ENCODE measurements at regions not wholly inside any gene's neighbourhood (a gene's known extent, or its start where the extent isn't known, plus 50 kb on each side); places are given as distances from the start of the nearest gene placed in this dataset.

- TF ChIP-seq CTCF (IDR thresholded peaks at IDR 0.05; ENCODE audit: extremely low read depth in 1 of 2, insufficient read depth in 1 of 2, low read depth in 1 of 2, low read length in 2 of 2) = no peak
- TF ChIP-seq MYC (IDR thresholded peaks at IDR 0.05; ENCODE audit: low read depth, low read length) = no peak
- no peak for TF ChIP-seq EZH2 (IDR thresholded peaks at IDR 0.05; ENCODE audit: borderline replicate concordance, low read depth, low read length, severe bottlenecking)
Measured at GRCh38 chr5:124613273-124613953, 133.0 kb downstream of the ZNF608 start.

Measured in endothelial cell of umbilical vein (primary cell).